SK-N-SH (cell line): ENCODE measurements at regions not wholly inside any gene's neighbourhood (a gene's known extent, or its start where the extent isn't known, plus 50 kb on each side); places are given as distances from the start of the nearest gene placed in this dataset.

ENCODE experiments used
- CTCF ChIA-PET: fragments of 300-600, 350-600 bp; formaldehyde crosslinking; extraction: SDS; loops from one replicate; lab custom pipeline; 2021; lab: Yijun Ruan, JAX
- POLR2A ChIA-PET: fragments of 350-600 bp; sonication (Branson Sonifier 250); formaldehyde crosslinking; extraction: SDS; loops from one replicate; lab custom pipeline; 2020; ENCODE audit warnings: antibody characterized with exemption, inconsistent platforms; lab: Yijun Ruan, JAX
- DNase-seq: peaks from one replicate; pipeline ENCODE4 v3.0.0; 2012
- H2AFZ ChIP-seq: fragments of 200-600 bp; sonication (generic); 2 replicates; pipeline ENCODE4 v1.8.1; 2016; ENCODE audit warnings: antibody characterized with exemption, mild to moderate bottlenecking, low read depth
- H3F3A ChIP-seq: fragments of 200-600 bp; sonication (generic); replicated peaks from 2 replicates; pipeline ENCODE3; 2016; ENCODE audit warnings: antibody characterized with exemption, mild to moderate bottlenecking; ENCODE audit not compliant: insufficient read depth
- H3K27ac ChIP-seq, 2 experiments: fragments of 200-500 bp in 1 of 2; fragments of 200-600 bp in 1 of 2; sonication (Bioruptor generic) in 1 of 2; sonication (generic), shearing (Covaris generic) in 1 of 2; 2 replicates each; pipeline versions ENCODE4 v1.5.1 to v1.6.1; 2014 to 2016; ENCODE audit warnings: low read depth in 2 of 2, inconsistent platforms in 1 of 2, low read length in 1 of 2, mild to moderate bottlenecking in 1 of 2, mixed read lengths in 1 of 2
- H3K27me3 ChIP-seq: fragments of 200-600 bp; sonication (generic), shearing (Covaris generic); 2 replicates; pipeline ENCODE4 v1.6.1; 2016; ENCODE audit warnings: mixed run types; ENCODE audit not compliant: insufficient read depth
- H3K36me3 ChIP-seq, 2 experiments: fragments of 200-500 bp in 1 of 2; fragments of 200-600 bp in 1 of 2; sonication (Bioruptor generic) in 1 of 2; sonication (generic) in 1 of 2; replicated peaks in 1 of 2; 2 replicates each; pipeline versions ENCODE3 to v1.5.1; 2014 to 2016; ENCODE audit warnings: low read length in 1 of 2, mild to moderate bottlenecking in 1 of 2; ENCODE audit not compliant: insufficient read depth in 2 of 2, control insufficient read depth in 1 of 2
- H3K4me1 ChIP-seq, 2 experiments: fragments of 200-500 bp in 1 of 2; fragments of 200-600 bp in 1 of 2; sonication (Bioruptor generic) in 1 of 2; sonication (generic), shearing (Covaris generic) in 1 of 2; 2 replicates each; pipeline versions ENCODE4 v1.5.1 to v1.6.1; 2014 to 2016; ENCODE audit warnings: low read depth in 1 of 2, low read length in 1 of 2, mixed run types in 1 of 2; ENCODE audit not compliant: insufficient read depth in 2 of 2, control insufficient read depth in 1 of 2
- H3K4me2 ChIP-seq: fragments of 200-600 bp; sonication (generic), shearing (Covaris generic); 2 replicates; pipeline ENCODE4 v1.6.1; 2017; ENCODE audit warnings: mixed run types
- H3K4me3 ChIP-seq, 2 experiments: fragments of 200-500 bp in 1 of 2; fragments of 200-600 bp in 1 of 2; sonication (Bioruptor generic) in 1 of 2; sonication (generic), shearing (Covaris generic) in 1 of 2; 2 replicates each; pipeline versions ENCODE4 v1.5.1 to v1.8.1; 2014 to 2016; ENCODE audit warnings: low read depth in 2 of 2, inconsistent platforms in 1 of 2, low read length in 1 of 2, mild to moderate bottlenecking in 1 of 2, mixed read lengths in 1 of 2, moderate library complexity in 1 of 2
- H3K79me2 ChIP-seq: fragments of 200-600 bp; sonication (generic); 2 replicates; pipeline ENCODE4 v1.8.1; 2017; ENCODE audit warnings: mild to moderate bottlenecking; ENCODE audit not compliant: insufficient read depth
- H3K9ac ChIP-seq: fragments of 200-600 bp; sonication (generic); 2 replicates; pipeline ENCODE4 v1.6.1; 2017; ENCODE audit warnings: mixed run types
- H3K9me2 ChIP-seq: fragments of 200-600 bp; sonication (generic); 2 replicates; pipeline ENCODE4 v1.6.1; 2017; ENCODE audit warnings: mixed run types
- H3K9me3 ChIP-seq: fragments of 200-600 bp; sonication (generic); 2 replicates; pipeline ENCODE4 v1.6.1; 2017; ENCODE audit warnings: mixed run types, mild to moderate bottlenecking, moderate library complexity
- H4K20me1 ChIP-seq: fragments of 200-600 bp; sonication (generic); 2 replicates; pipeline ENCODE4 v1.6.1; 2017; ENCODE audit warnings: mild to moderate bottlenecking, mixed run types; ENCODE audit not compliant: insufficient read depth
- ELF1 ChIP-seq: IDR thresholded peaks from 2 replicates; pipeline ENCODE4 v1.4.0; 2012
- EZH2phosphoT487 ChIP-seq: fragments of 200-600 bp; sonication (generic); IDR thresholded peaks from 2 replicates; pipeline ENCODE4 v1.6.1; 2017; ENCODE audit warnings: low read depth, mixed run types, mild to moderate bottlenecking, antibody characterized with exemption, moderate library complexity, borderline replicate concordance
- FOSL2 ChIP-seq: IDR thresholded peaks from 2 replicates; pipeline ENCODE4 v1.4.0; 2012; ENCODE audit warnings: low read depth, mild to moderate bottlenecking, moderate library complexity, borderline replicate concordance
- FOXJ3 ChIP-seq: sonication (generic); formaldehyde crosslinking; IDR thresholded peaks from 2 replicates; pipeline ENCODE4 v1.5.1; 2020; ENCODE audit warnings: mild to moderate bottlenecking, missing genetic modification reagents
- GATA2 ChIP-seq: sonication (generic); formaldehyde crosslinking; IDR thresholded peaks from 2 replicates; pipeline ENCODE4 v1.5.0; 2020; ENCODE audit warnings: mild to moderate bottlenecking, missing genetic modification reagents
- MEF2A ChIP-seq: IDR thresholded peaks from 2 replicates; pipeline ENCODE4 v1.4.0; 2012; ENCODE audit warnings: low read depth, borderline replicate concordance
- NFIC ChIP-seq: IDR thresholded peaks from 2 replicates; pipeline ENCODE4 v1.4.0; 2012; ENCODE audit warnings: borderline replicate concordance
- POLR2AphosphoS5 ChIP-seq: IDR thresholded peaks from 2 replicates; pipeline ENCODE4 v1.6.1; 2012; ENCODE audit warnings: low read depth, low read length
- RCOR1 ChIP-seq: fragments of 150-350 bp; IDR thresholded peaks from 2 replicates; pipeline ENCODE4 v1.6.1; 2017; ENCODE audit warnings: antibody characterized with exemption, low read length
- SMC3 ChIP-seq: IDR thresholded peaks from 2 replicates; pipeline ENCODE4 v1.6.1; 2012; ENCODE audit warnings: low read depth, low read length, improper control_type of control experiment
- YY1 ChIP-seq: IDR thresholded peaks from 2 replicates; pipeline ENCODE4 v1.4.0; 2012; ENCODE audit warnings: low read depth, mild to moderate bottlenecking
- WGBS: methylation state at CpG from one replicate; pipeline ENCODE4 v1.1.6; 2017; ENCODE audit warnings: low lambda C conversion rate; 5-methylcytosine and 5-hydroxymethylcytosine counted together
- TF ChIP-seq, protein P1 (sequence below): IDR thresholded peaks from 2 replicates; pipeline ENCODE4 v1.4.0; 2012; ENCODE audit warnings: low read depth, borderline replicate concordance
- TF ChIP-seq, protein P2 (sequence below): IDR thresholded peaks from 2 replicates; pipeline ENCODE4 v1.6.1; 2012; ENCODE audit warnings: mild to moderate bottlenecking, low read depth, low read length, moderate library complexity
- TF ChIP-seq, protein P3 (sequence below): fragments of 150-350 bp; IDR thresholded peaks from 2 replicates; pipeline ENCODE4 v1.6.1; 2016; ENCODE audit warnings: mild to moderate bottlenecking, low read depth, low read length
- TF ChIP-seq, protein P4 (sequence below): IDR thresholded peaks from 2 replicates; pipeline ENCODE4; 2012

DNA sequence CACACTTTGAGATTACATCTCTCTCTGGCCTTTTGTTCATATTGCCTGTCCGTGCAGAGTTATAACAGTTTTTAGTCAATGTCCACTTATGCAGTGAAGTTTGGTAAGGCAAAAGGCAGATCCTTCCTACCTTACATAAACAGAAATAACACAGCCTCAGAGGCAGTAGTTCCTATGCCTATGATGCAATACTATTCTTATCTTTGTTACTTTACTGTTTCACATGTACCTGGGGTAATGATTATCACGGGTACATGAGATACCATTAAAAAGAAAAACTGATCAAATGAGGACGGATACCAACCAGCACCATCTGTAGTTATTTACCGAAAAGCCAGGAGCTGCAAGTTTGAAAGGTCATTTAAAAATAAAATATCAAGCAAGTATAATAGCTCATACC lies 166.8 kb downstream of the BTC start:
- 37% methylated on average over 4 of the region's 4 CpGs for WGBS
- peaks cover 10% of the 10 kb centered on the region for H3K27me3 ChIP-seq
- CTCF ChIA-PET = no interaction called here

More for the DNA sequence above, 166.8 kb downstream of the BTC start:
- POLR2A ChIA-PET = no interaction called here
- Histone ChIP-seq H3K4me1 (peaks cover 0 to 10% of the 10 kb centered on the region in 2 experiments; a peak in 1 of 4 replicates), H3K4me3 (no peak overlapping the region), H3K36me3 (no peaks in the 10 kb centered on the region), H3K79me2 (no peaks in the 10 kb centered on the region), H3K27ac (no peak overlapping the region), H4K20me1 (no peaks in the 10 kb centered on the region), H3F3A (peaks cover 8% of the 10 kb centered on the region), H3K4me2 (no peak overlapping the region), H3K9me3 (no peaks in the 10 kb centered on the region), H2AFZ (no peak overlapping the region), H3K9me2 (no peaks in the 10 kb centered on the region), H3K9ac (no peak overlapping the region)
- DNase-seq = no peak
- TF ChIP-seq RCOR1 (no peak), ELF1 (no peak), SMC3 (no peak), NFIC (no peak), EZH2phosphoT487 (no peak), YY1 (no peak), FOXJ3 (CRISPR knock-in tag) (no peak), GATA2 (no peak), FOSL2 (no peak), MEF2A (no peak), POLR2AphosphoS5 (no peak)
- TF ChIP-seq, protein P1, sequence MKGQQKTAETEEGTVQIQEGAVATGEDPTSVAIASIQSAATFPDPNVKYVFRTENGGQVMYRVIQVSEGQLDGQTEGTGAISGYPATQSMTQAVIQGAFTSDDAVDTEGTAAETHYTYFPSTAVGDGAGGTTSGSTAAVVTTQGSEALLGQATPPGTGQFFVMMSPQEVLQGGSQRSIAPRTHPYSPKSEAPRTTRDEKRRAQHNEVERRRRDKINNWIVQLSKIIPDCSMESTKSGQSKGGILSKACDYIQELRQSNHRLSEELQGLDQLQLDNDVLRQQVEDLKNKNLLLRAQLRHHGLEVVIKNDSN = no peak
- TF ChIP-seq, protein P2, sequence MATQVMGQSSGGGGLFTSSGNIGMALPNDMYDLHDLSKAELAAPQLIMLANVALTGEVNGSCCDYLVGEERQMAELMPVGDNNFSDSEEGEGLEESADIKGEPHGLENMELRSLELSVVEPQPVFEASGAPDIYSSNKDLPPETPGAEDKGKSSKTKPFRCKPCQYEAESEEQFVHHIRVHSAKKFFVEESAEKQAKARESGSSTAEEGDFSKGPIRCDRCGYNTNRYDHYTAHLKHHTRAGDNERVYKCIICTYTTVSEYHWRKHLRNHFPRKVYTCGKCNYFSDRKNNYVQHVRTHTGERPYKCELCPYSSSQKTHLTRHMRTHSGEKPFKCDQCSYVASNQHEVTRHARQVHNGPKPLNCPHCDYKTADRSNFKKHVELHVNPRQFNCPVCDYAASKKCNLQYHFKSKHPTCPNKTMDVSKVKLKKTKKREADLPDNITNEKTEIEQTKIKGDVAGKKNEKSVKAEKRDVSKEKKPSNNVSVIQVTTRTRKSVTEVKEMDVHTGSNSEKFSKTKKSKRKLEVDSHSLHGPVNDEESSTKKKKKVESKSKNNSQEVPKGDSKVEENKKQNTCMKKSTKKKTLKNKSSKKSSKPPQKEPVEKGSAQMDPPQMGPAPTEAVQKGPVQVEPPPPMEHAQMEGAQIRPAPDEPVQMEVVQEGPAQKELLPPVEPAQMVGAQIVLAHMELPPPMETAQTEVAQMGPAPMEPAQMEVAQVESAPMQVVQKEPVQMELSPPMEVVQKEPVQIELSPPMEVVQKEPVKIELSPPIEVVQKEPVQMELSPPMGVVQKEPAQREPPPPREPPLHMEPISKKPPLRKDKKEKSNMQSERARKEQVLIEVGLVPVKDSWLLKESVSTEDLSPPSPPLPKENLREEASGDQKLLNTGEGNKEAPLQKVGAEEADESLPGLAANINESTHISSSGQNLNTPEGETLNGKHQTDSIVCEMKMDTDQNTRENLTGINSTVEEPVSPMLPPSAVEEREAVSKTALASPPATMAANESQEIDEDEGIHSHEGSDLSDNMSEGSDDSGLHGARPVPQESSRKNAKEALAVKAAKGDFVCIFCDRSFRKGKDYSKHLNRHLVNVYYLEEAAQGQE = no peak
- TF ChIP-seq, protein P3, sequence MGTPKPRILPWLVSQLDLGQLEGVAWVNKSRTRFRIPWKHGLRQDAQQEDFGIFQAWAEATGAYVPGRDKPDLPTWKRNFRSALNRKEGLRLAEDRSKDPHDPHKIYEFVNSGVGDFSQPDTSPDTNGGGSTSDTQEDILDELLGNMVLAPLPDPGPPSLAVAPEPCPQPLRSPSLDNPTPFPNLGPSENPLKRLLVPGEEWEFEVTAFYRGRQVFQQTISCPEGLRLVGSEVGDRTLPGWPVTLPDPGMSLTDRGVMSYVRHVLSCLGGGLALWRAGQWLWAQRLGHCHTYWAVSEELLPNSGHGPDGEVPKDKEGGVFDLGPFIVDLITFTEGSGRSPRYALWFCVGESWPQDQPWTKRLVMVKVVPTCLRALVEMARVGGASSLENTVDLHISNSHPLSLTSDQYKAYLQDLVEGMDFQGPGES = no peak
- TF ChIP-seq, protein P4, sequence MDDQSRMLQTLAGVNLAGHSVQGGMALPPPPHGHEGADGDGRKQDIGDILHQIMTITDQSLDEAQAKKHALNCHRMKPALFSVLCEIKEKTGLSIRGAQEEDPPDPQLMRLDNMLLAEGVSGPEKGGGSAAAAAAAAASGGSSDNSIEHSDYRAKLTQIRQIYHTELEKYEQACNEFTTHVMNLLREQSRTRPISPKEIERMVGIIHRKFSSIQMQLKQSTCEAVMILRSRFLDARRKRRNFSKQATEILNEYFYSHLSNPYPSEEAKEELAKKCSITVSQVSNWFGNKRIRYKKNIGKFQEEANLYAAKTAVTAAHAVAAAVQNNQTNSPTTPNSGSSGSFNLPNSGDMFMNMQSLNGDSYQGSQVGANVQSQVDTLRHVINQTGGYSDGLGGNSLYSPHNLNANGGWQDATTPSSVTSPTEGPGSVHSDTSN = no peak
